CD4-positive, alpha-beta T cell treated with Interleukin-10 for 1 hour (primary cell): ENCODE measurements at regions not wholly inside any gene's neighbourhood (a gene's known extent, or its start where the extent isn't known, plus 50 kb on each side); places are given as distances from the start of the nearest gene placed in this dataset.
"Not testable (repeated sequence)": the region's sequence is repeated elsewhere in the genome, so short reads cannot be mapped to it uniquely, and the experiment has no call there.

Source experiments
- DNase-seq: peaks from one replicate; pipeline ENCODE4 v3.0.0-alpha.2; 2020

DNA sequence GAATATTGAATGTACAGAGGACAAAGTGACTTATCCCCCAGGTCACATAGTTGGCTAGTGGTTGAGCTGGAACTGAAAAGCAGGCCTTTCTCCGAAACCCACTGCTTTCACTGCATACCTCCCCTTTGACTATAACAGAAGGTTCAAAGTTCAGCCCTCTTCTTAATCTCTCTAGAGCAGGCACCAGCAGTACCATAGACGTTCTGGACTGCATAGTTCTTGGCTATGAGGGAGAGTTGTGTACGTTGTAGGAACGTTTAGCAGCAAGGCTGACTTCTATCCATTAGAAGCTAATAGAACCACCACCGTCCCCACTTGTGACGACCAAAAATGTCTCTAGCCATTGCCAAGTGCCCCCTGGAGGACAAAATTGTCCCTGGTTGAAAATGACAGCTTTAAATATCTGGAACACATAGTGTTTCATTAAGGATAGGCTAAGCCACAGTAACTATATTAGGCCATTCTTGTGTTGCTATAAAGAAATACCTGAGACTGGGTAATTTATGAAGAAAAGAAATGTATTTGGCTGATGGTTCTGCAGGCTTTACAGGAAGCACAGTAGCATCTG, 123.8 kb upstream of the MTHFD1L start:
- peak; percentile 16 for DNase-seq

- no peak for DNase-seq
These were observed 120.8 kb upstream of the MTHFD1L start for GRCh38 chr6:150744522-150745260.

- no peak for DNase-seq
These were observed 119.6 kb upstream of the MTHFD1L start for GRCh38 chr6:150745896-150746295.

DNA sequence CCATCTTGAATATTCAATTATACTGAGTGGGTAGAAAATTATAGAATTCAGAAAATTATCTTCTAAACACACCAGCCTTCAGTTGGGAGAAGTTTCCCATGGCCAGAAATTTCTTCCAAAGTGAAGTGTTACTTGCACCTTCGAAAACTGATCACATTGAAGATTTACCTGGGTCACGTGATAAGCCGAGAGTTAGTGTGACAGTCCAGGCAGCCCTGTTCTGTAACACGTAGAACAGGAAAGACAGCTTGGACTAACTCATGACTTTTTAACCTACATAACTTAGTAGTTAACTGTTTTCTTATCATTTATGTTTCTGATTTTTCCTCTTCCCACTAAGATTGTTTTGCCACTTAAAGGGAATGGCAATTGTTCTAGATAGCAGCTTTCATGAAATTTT, 118.3 kb upstream of the MTHFD1L start:
- DNase-seq, result no peak

- DNase-seq, result no peak
These were observed 116.3 kb upstream of the MTHFD1L start for GRCh38 chr6:150749091-150749670.

GRCh38 chr6:150751296-150751695, 114.2 kb upstream of the MTHFD1L start:
- no peak for DNase-seq

GRCh38 chr6:150752409-150752808, 113.1 kb upstream of the MTHFD1L start:
- DNase-seq, result no peak

DNA sequence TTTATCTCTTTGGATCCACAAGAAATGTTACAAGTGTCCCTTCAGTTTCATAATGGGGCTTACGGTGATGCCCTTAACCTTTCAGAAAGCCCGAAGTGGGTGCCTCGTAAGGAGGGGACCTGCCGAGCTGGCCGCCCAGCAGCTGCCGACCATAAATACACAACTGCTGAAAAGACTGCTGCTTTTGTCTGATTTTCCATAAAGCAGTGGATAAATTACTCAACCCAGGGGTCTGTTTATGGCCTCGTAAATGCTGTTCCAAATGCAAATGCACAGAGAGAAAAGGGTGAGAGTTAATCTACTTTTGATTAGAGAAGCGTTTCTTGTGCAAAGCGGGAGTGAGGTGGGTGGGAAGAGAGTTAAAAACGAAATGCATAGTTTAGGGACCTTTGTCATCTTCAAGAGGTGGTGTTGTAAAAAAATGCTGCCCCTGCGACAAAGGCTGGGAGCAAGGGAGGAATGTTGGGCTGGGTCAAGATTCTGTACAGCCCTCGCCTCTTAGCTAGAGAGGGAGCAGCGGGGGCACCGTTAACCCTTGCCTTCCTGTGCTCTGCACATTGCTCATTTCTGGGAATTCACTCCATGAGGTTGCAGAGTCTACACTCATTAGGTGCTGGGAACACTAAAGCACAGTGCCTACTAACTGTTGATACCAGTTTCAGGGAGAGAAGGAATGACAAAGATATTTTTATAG, 112.0 kb upstream of the MTHFD1L start:
- DNase-seq, result no peak

GRCh38 chr6:150755042-150755441, 110.5 kb upstream of the MTHFD1L start:
- DNase-seq, result no peak

DNA sequence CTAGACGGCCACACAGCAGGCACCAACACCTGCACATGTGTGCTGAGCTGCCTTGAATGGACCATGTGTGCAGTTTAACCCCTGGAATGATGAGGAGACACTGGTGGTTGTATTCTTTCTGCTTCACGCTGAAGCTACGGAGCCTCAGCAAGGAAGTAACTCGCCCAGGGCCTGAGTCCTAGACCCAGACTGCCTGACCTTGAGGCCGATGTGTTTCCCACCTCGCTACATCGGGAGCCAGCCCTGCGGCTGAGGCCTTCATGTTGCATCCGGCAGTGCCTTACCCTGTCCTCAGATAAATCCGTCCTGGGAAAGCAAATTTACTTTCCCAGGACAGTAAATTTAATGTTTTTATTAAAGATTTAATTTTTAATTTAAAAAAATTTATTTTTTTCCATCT, 110.0 kb upstream of the MTHFD1L start:
- DNase-seq, result no peak

DNA sequence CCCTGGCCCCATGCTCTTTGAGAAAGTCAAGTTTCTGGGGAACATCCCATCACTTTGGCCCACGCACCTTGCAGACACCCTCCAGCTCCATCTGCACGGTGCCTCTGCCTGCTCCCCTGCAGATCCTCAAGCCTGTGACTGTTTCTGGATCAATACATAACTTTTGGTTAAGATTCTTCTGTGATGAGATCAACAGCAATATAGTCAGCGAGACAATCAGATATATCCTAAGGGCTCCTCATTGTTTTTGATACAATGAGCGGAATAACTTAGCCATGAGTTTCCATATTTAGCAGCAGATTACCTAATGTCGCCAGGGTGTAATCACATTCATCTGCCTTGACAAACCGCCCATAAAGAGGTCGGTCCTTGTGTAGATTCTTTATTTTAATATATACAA, 109.3 kb upstream of the MTHFD1L start:
- DNase-seq, result no peak

DNA sequence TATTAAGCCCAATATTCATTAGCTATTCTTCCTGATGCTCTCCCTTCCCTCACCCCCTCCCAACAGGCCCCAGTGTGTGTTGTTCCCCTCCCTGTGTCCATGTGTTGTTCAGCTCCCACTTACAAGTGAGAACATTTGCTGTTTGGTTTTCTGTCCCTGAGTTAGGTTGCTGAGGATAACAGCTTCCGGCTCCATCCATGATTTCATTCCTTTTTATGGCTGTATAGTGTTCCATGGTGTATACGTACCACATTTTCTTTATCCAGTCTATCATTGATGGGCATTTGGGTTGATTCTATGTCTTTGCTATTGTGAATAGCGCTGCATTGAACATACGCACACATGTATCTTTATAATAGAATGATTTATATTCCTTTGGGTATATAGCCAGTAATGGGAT, 107.7 kb upstream of the MTHFD1L start:
- DNase-seq, result not testable (repeated sequence)

DNA sequence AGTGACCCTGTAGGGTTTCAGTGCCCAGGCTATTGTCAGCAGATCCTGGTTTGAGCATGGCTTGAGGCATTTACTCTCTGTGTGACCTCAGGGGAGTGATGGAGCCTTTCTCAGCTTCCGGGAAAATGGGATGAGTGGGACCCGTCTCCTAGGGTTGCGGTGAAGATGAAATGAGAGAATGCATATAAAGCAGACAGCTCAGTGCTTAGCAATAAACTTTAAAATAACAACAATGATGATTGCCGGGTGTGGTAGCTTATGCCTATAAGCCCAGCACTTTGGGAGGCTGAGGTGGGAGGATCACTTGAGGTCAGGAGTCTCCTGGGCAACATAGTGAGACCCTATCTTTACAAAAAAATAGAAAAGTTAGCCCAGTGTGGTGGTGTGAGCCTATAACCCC, 106.0 kb upstream of the MTHFD1L start:
- no peak for DNase-seq

DNA sequence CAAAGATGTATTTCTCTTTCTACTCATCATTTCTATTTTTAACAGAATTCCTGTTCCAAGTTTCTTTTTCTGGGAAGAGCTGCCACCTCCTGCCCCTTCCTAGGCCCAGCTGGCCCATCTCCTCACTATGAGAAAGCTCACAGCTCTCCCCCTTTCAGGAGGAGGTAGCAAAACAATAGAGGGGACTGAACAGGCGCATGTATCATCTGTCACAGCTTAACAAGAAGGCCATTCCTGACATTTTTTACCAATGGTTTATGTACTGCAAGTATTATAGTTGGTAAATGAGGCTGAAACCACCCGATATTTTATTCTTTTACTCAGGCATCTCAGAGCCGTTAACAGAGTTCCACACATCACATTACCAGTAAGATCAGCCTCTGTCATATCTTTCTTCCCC, 103.7 kb upstream of the MTHFD1L start:
- no peak for DNase-seq

DNA sequence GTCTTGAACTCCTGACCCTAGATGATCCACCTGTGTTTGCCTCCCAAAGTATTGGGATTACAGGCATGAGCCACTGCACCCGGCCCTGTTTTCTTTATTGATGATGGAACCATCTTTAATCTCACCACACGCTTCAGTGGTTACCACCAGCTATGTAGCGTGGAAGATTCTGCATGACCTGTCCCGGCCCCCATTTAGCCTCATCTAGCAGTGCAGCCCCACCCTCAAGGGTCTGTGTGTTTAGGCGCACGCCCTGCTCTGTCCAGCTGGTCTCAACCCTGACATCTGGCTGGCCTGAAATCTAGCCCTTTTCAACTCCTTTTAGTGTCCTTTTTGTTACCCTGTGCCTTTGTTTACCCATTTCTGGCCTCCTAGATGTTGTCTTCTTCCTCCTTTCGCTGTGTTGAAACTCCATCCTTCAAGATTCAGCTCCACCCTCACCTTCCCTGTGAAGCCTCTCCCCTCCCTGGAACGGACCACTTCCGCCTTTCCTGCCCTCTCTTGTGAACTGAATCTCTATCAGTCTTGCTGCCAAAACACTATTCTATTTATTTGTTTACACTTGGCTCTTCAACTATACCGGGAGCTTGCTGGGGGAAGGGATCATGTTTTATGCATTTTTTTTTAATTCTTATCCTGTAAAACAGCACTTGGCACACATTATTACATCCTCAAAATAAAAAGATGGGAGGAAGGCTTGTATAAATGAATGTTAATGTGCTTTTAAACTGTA, 101.0 kb upstream of the MTHFD1L start:
- no peak for DNase-seq

DNA sequence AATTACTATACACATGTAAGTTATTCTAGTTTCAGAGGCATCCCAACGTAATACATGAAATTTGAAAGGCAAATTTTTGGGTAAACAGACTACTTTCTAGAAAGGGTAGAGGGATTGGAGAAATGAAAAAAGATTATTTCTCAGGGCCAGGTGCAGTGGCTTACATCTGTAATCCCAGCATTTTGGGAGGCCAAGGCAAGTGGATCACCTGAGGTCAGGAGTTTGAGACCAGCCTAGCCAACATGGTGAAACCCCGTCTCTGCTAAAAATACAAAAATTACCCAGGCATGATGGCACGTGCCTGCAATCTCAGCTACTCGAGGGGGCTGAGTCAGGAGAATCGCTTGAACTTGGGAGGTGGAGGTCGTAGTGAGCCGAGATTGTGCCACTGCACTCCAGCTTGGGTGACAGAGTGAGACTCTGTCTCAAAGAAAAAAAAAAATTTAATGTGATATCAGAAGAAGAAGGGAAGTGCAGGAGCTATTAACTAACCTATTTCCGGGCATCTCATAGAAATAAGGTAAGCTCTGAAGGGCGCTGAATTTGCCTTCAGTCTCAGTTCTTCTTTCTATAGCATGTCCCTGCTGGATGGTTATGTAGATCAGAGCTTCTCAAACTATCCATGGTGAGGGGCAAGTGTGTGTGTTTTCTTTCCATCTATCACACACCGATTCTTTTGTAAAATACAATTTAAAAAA, 100.3 kb upstream of the MTHFD1L start:
- DNase-seq, result no peak

- no peak for DNase-seq
These were observed 99.1 kb upstream of the MTHFD1L start for GRCh38 chr6:150766201-150766997.

- no peak for DNase-seq
These were observed 98.3 kb upstream of the MTHFD1L start for GRCh38 chr6:150767161-150767560.

DNA sequence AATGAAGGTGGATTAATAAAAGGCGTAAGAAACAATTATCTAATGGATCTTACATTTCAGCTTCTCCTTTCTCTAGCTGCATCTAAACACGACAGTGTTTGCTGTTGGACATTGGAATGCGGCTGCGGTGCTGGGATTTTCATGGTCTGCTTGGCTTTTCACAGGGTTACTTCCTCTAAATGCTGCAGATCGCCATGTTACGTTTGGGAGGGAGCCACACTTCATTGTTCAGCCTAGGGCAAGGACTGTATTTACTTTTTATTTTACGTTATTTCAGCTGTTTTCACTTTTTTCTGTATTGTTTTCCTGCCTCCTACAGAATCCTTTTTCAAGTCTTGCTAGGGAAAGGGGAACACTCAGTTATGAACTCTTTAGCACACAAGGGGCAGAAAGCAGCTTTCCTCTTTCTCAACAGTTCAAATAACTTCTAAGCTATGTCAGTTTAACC, 97.9 kb upstream of the MTHFD1L start:
- no peak for DNase-seq

GRCh38 chr6:150770637-150771036, 94.9 kb upstream of the MTHFD1L start:
- no peak for DNase-seq

GRCh38 chr6:150773969-150774368, 91.5 kb upstream of the MTHFD1L start:
- no peak for DNase-seq
